IMR-90 (cell line): ENCODE measurements at regions not wholly inside any gene's neighbourhood (a gene's known extent, or its start where the extent isn't known, plus 50 kb on each side); places are given as distances from the start of the nearest gene placed in this dataset.

Source experiments
- ATAC-seq: fragments of 200-7000 bp; cut with Tn5 transposase; 2 replicates; pipeline ENCODE4 v1.9.1; 2020; ENCODE audit warnings: low read depth, mild to moderate bottlenecking, moderate library complexity
- BruUV-seq: library from RNA; stranded (reverse); fragments of 400-500 nt; replicated peaks from 2 replicates; lab custom pipeline; 2021; lab: Mats Ljungman, UMichigan
- CTCF ChIA-PET: fragments of 300-600 bp; formaldehyde crosslinking; extraction: SDS; loops from one replicate; lab custom pipeline; 2021; ENCODE audit warnings: antibody characterized with exemption; lab: Yijun Ruan, JAX
- POLR2A ChIA-PET: fragments of 300-600 bp; sonication (Branson Sonifier 250); formaldehyde crosslinking; loops from one replicate; lab custom pipeline; 2022; ENCODE audit warnings: antibody characterized with exemption; ENCODE audit not compliant: unreplicated experiment; lab: Charles Lee
- DNase-seq: peaks from one replicate; pipeline ENCODE4 v3.0.0; 2013
- H2AFZ ChIP-seq: replicated peaks from 2 replicates; pipeline ENCODE3; 2013; ENCODE audit warnings: low read length, mild to moderate bottlenecking; ENCODE audit not compliant: poor library complexity
- H2AK5ac ChIP-seq: 2 replicates; pipeline ENCODE4 v1.6.1; 2013; ENCODE audit warnings: low read depth, low read length, inconsistent platforms
- H2AK9ac ChIP-seq: replicated peaks from 2 replicates; pipeline ENCODE3; 2013; ENCODE audit warnings: mild to moderate bottlenecking, low read depth, low read length, moderate library complexity; ENCODE audit not compliant: poor library complexity
- H2BK120ac ChIP-seq: 2 replicates; pipeline ENCODE4 v1.6.1; 2013; ENCODE audit warnings: low read depth, low read length, inconsistent platforms
- H2BK15ac ChIP-seq: 3 replicates; pipeline ENCODE4 v1.6.1; 2013; ENCODE audit warnings: low read depth, low read length, inconsistent platforms
- H2BK20ac ChIP-seq: 2 replicates; pipeline ENCODE4 v1.6.1; 2013; ENCODE audit warnings: low read depth, mild to moderate bottlenecking, inconsistent platforms, low read length, moderate library complexity
- H2BK5ac ChIP-seq: 2 replicates; pipeline ENCODE4 v1.6.1; 2013; ENCODE audit warnings: mild to moderate bottlenecking, low read depth, low read length, inconsistent platforms; ENCODE audit not compliant: poor library complexity, severe bottlenecking
- H3K14ac ChIP-seq: replicated peaks from 2 replicates; pipeline ENCODE4 v1.6.1; 2013; ENCODE audit warnings: low read depth, low read length, inconsistent platforms
- H3K18ac ChIP-seq: 2 replicates; pipeline ENCODE4 v1.6.1; 2013; ENCODE audit warnings: low read depth, low read length, control low read depth
- H3K23ac ChIP-seq: 2 replicates; pipeline ENCODE4 v1.6.1; 2013; ENCODE audit warnings: low read depth, low read length, inconsistent platforms
- H3K27ac ChIP-seq: 2 replicates; pipeline ENCODE4 v1.5.1; 2013; ENCODE audit warnings: mild to moderate bottlenecking, control low read depth, low read length; ENCODE audit not compliant: insufficient read depth
- H3K27me3 ChIP-seq: 2 replicates; pipeline ENCODE4 v1.6.1; 2013; ENCODE audit warnings: low read length; ENCODE audit not compliant: control insufficient read depth, insufficient read depth
- H3K36me3 ChIP-seq: 2 replicates; pipeline ENCODE4 v1.6.1; 2013; ENCODE audit warnings: low read length, mixed read lengths; ENCODE audit not compliant: control insufficient read depth, insufficient read depth
- H3K4ac ChIP-seq: 2 replicates; pipeline ENCODE4 v1.6.1; 2013; ENCODE audit warnings: low read depth, low read length, inconsistent platforms
- H3K4me1 ChIP-seq: 2 replicates; pipeline ENCODE4 v1.6.1; 2013; ENCODE audit warnings: low read length, mixed read lengths; ENCODE audit not compliant: control insufficient read depth, insufficient read depth
- H3K4me2 ChIP-seq: 2 replicates; pipeline ENCODE4 v1.6.1; 2013; ENCODE audit warnings: low read depth, mild to moderate bottlenecking, control low read depth, low read length, moderate library complexity
- H3K4me3 ChIP-seq: 2 replicates; pipeline ENCODE4 v1.5.1; 2013; ENCODE audit warnings: low read depth, mild to moderate bottlenecking, control low read depth, low read length, moderate library complexity; ENCODE audit not compliant: insufficient read depth
- H3K56ac ChIP-seq: 2 replicates; pipeline ENCODE4 v1.6.1; 2013; ENCODE audit warnings: low read length, inconsistent platforms; ENCODE audit not compliant: insufficient read depth; ENCODE audit errors: extremely low read depth
- H3K79me1 ChIP-seq, 2 experiments: 2 replicates each; pipeline ENCODE4 v1.6.1; 2013; ENCODE audit warnings: low read length in 2 of 2, inconsistent platforms in 1 of 2, low read depth in 1 of 2
- H3K9ac ChIP-seq: 2 replicates; pipeline ENCODE4 v1.6.1; 2013; ENCODE audit warnings: low read depth, low read length, control low read depth
- H3K9me1 ChIP-seq: 2 replicates; pipeline ENCODE4 v1.6.1; 2013; ENCODE audit warnings: low read length, inconsistent platforms; ENCODE audit not compliant: insufficient read depth
- H3K9me3 ChIP-seq: 2 replicates; pipeline ENCODE4 v1.6.1; 2013; ENCODE audit warnings: low read length; ENCODE audit not compliant: control insufficient read depth, insufficient read depth
- H4K20me1 ChIP-seq: 2 replicates; pipeline ENCODE4 v1.6.1; 2013; ENCODE audit warnings: low read length, inconsistent platforms; ENCODE audit not compliant: insufficient read depth
- H4K5ac ChIP-seq: 2 replicates; pipeline ENCODE4 v1.6.1; 2013; ENCODE audit warnings: mild to moderate bottlenecking, low read depth, low read length, control low read depth
- H4K8ac ChIP-seq, 2 experiments: 2 replicates each; pipeline ENCODE4 v1.6.1; 2013; ENCODE audit warnings: low read depth in 2 of 2, low read length in 2 of 2, control low read depth in 1 of 2, inconsistent platforms in 1 of 2
- H4K91ac ChIP-seq: 2 replicates; pipeline ENCODE4 v1.6.1; 2013; ENCODE audit warnings: low read depth, low read length, inconsistent platforms; ENCODE audit not compliant: insufficient read depth
- BHLHE40 ChIP-seq: fragments of 150-350 bp; IDR thresholded peaks from 2 replicates; pipeline ENCODE4 v1.6.1; 2016; ENCODE audit warnings: mild to moderate bottlenecking, low read depth, low read length
- CHD1 ChIP-seq: IDR thresholded peaks from 2 replicates; pipeline ENCODE4 v1.6.1; 2012; ENCODE audit warnings: low read depth, low read length, improper control_type of control experiment
- FOS ChIP-seq: fragments of 150-350 bp; IDR thresholded peaks from 2 replicates; pipeline ENCODE4 v1.6.1; 2016; ENCODE audit warnings: low read depth, low read length
- MAFK ChIP-seq: IDR thresholded peaks from 2 replicates; pipeline ENCODE4 v1.6.1; 2012; ENCODE audit warnings: low read depth, low read length, improper control_type of control experiment
- MAZ ChIP-seq: IDR thresholded peaks from 2 replicates; pipeline ENCODE4 v1.6.1; 2012; ENCODE audit warnings: low read depth, mild to moderate bottlenecking, low read length, improper control_type of control experiment, moderate library complexity, borderline replicate concordance
- MXI1 ChIP-seq: IDR thresholded peaks from 2 replicates; pipeline ENCODE4 v1.6.1; 2012; ENCODE audit warnings: low read depth, mild to moderate bottlenecking, low read length, moderate library complexity, borderline replicate concordance
- NFE2L2 ChIP-seq: fragments of 150-350 bp; IDR thresholded peaks from 2 replicates; pipeline ENCODE4 v1.6.1; 2016; ENCODE audit warnings: low read depth, mild to moderate bottlenecking, low read length
- RAD21 ChIP-seq: IDR thresholded peaks from 2 replicates; pipeline ENCODE4 v1.6.1; 2012; ENCODE audit warnings: low read length, improper control_type of control experiment
- RCOR1 ChIP-seq: IDR thresholded peaks from 2 replicates; pipeline ENCODE4 v1.6.1; 2012; ENCODE audit warnings: mild to moderate bottlenecking, low read length, improper control_type of control experiment; ENCODE audit not compliant: insufficient replicate concordance
- SMC3 ChIP-seq: fragments of 150-350 bp; IDR thresholded peaks from 2 replicates; pipeline ENCODE4 v1.6.1; 2016; ENCODE audit warnings: low read depth, mild to moderate bottlenecking, antibody characterized with exemption, low read length, moderate library complexity
- WGBS, 2 experiments: methylation state at CpG; one replicate each; pipeline versions ENCODE4 v1.1.5 to v1.1.7; 2013; ENCODE audit warnings: missing lambda C conversion rate in 2 of 2; ENCODE audit not compliant: insufficient read length in 1 of 2; ENCODE audit errors: extremely low coverage in 2 of 2; 5-methylcytosine and 5-hydroxymethylcytosine counted together
- dilution Hi-C: fragments of 300-500 bp; cut with HindIII; formaldehyde crosslinking; loops from one replicate; pipeline ENCODE4 v1.14.3; 2018; ENCODE audit warnings: low sequenced_read_pairs; ENCODE audit not compliant: unreplicated experiment
- in situ Hi-C: fragments of 300-500 bp; cut with MboI; formaldehyde crosslinking; loops from 3 replicates; pipeline ENCODE4 v1.14.3; 2019; ENCODE audit warnings: low sequenced_read_pairs, inconsistent platforms, mixed read lengths
- intact Hi-C: fragments of 100-400 bp; cut with micrococcal nuclease; formaldehyde crosslinking; loops from 2 replicates; pipeline ENCODE4 v1.10.0; 2022
- TF ChIP-seq, protein P1 (sequence below): fragments of 150-350 bp; IDR thresholded peaks from 2 replicates; pipeline ENCODE4 v1.6.1; 2017; ENCODE audit warnings: mild to moderate bottlenecking, antibody characterized with exemption, low read length, low read depth
- TF ChIP-seq, protein P2 (sequence below): fragments of 150-350 bp; IDR thresholded peaks from 2 replicates; pipeline ENCODE4 v1.6.1; 2016; ENCODE audit warnings: low read depth, mild to moderate bottlenecking, low read length, moderate library complexity, borderline replicate concordance

DNA sequence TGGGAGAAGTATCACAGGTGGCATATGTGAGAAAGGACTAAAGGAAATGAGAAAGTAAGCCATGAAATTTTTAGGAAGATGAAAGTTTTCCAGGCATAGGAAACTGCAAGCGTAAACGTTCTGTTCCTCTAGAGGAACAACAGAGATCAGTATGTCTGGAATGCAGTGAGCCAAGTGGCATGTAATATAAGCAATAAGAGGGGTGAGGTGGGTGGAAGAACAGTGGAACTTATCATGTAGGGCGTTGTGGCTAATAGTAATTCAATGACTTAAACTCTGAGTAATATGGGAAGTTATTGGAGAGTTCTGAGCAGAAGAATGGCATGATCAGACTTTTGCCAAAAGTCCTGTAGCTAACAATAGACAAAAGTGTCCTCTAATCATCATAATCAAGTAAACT, 902.9 kb downstream of the EPHA3 start:
- Histone ChIP-seq H4K8ac (no peak overlapping the region), H2BK20ac (no peak overlapping the region), H3K9me1 (no peaks in the 10 kb centered on the region), H3K27me3 (no peaks in the 10 kb centered on the region), H3K18ac (no peak overlapping the region), H3K4me2 (no peak overlapping the region), H2BK5ac (no peak overlapping the region), H3K14ac (no peak overlapping the region), H2AFZ (no peak overlapping the region), H4K20me1 (no peaks in the 10 kb centered on the region), H3K27ac (no peak overlapping the region), H4K91ac (no peak overlapping the region), H3K56ac (no peak overlapping the region), H2AK9ac (no peak overlapping the region), H3K4ac (no peak overlapping the region), H4K5ac (no peak overlapping the region), H3K4me3 (no peak overlapping the region), H2AK5ac (no peak overlapping the region), H2BK15ac (no peak overlapping the region), H2BK120ac (no peak overlapping the region), H3K36me3 (no peaks in the 10 kb centered on the region), H3K79me1 (no peaks in the 10 kb centered on the region), H3K9ac (no peak overlapping the region), H3K9me3 (no peaks in the 10 kb centered on the region), H3K4me1 (0 out of 2 replicates have a peak, but pooled peaks cover 1% of the 10 kb centered on the region), H3K23ac (no peak overlapping the region)
- TF ChIP-seq MAZ = no peak
- no peak for TF ChIP-seq NFE2L2
- TF ChIP-seq MXI1 = no peak
- no peak for TF ChIP-seq BHLHE40
- TF ChIP-seq MAFK = no peak
- TF ChIP-seq SMC3 = no peak
- TF ChIP-seq CHD1 = no peak
- TF ChIP-seq, protein P1, sequence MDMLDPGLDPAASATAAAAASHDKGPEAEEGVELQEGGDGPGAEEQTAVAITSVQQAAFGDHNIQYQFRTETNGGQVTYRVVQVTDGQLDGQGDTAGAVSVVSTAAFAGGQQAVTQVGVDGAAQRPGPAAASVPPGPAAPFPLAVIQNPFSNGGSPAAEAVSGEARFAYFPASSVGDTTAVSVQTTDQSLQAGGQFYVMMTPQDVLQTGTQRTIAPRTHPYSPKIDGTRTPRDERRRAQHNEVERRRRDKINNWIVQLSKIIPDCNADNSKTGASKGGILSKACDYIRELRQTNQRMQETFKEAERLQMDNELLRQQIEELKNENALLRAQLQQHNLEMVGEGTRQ = no peak
- TF ChIP-seq RCOR1 = no peak
- TF ChIP-seq FOS = no peak
- no peak for TF ChIP-seq RAD21
- TF ChIP-seq, protein P2, sequence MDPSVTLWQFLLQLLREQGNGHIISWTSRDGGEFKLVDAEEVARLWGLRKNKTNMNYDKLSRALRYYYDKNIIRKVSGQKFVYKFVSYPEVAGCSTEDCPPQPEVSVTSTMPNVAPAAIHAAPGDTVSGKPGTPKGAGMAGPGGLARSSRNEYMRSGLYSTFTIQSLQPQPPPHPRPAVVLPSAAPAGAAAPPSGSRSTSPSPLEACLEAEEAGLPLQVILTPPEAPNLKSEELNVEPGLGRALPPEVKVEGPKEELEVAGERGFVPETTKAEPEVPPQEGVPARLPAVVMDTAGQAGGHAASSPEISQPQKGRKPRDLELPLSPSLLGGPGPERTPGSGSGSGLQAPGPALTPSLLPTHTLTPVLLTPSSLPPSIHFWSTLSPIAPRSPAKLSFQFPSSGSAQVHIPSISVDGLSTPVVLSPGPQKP = no peak
- in situ Hi-C loops (no loop called here), intact Hi-C loops (no loop called here), dilution Hi-C loops (no loop called here)
- ATAC-seq = no peak
- ChIA-PET CTCF (no interaction called here), POLR2A (no interaction called here)
- no TSS peak for BruUV-seq
- peak; percentile 47 for DNase-seq
- no CpG with 5 or more reads among the region's 3 CpGs for WGBS, 2 experiments
